Hepatocyte (in vitro differentiated cells): ENCODE measurements at regions not wholly inside any gene's neighbourhood (a gene's known extent, or its start where the extent isn't known, plus 50 kb on each side); places are given as distances from the start of the nearest gene placed in this dataset.

Experiments
- CTCF ChIP-seq: fragments of 200-600 bp; sonication (generic); IDR thresholded peaks from 2 replicates; pipeline ENCODE4 v1.5.1; 2016; ENCODE audit warnings: antibody characterized with exemption, mild to moderate bottlenecking; ENCODE audit not compliant: poor library complexity
- EZH2phosphoT487 ChIP-seq: fragments of 200-600 bp; sonication (generic); IDR thresholded peaks from one replicate; pipeline ENCODE4 v1.6.1; 2018; ENCODE audit warnings: antibody characterized with exemption, mild to moderate bottlenecking, low read depth, moderate library complexity; ENCODE audit not compliant: unreplicated experiment, severe bottlenecking

- TF ChIP-seq EZH2phosphoT487 (no peak), CTCF (no peak)
Observed at GRCh38 chr13:67763384-67763783, 533.2 kb upstream of the PCDH9 start.
